Progenitor cell of endocrine pancreas (in vitro differentiated cells): ENCODE measurements at regions not wholly inside any gene's neighbourhood (a gene's known extent, or its start where the extent isn't known, plus 50 kb on each side); places are given as distances from the start of the nearest gene placed in this dataset.

Source experiments
- DNase-seq: peaks from one replicate; pipeline ENCODE4 v3.0.0; 2021; ENCODE audit warnings: low spot score; ENCODE audit not compliant: unreplicated experiment
- H3K27ac Mint-ChIP-seq: 2 replicates; pipeline ENCODE4 v1.8.0; 2021; ENCODE audit warnings: mild to moderate bottlenecking, moderate library complexity, mixed read lengths
- H3K27me3 Mint-ChIP-seq: 2 replicates; pipeline ENCODE4 v1.8.0; 2021; ENCODE audit warnings: mixed read lengths
- H3K36me3 Mint-ChIP-seq: 2 replicates; pipeline ENCODE4 v1.8.0; 2022; ENCODE audit warnings: mixed read lengths; ENCODE audit not compliant: insufficient read depth
- H3K4me1 Mint-ChIP-seq: 2 replicates; pipeline ENCODE4 v1.8.0; 2021; ENCODE audit warnings: low read depth, mixed read lengths
- H3K4me3 Mint-ChIP-seq: 2 replicates; pipeline ENCODE4 v1.8.0; 2021; ENCODE audit warnings: low read depth, mild to moderate bottlenecking, moderate library complexity, mixed read lengths
- H3K9me3 Mint-ChIP-seq: 2 replicates; pipeline ENCODE4 v1.8.0; 2021; ENCODE audit warnings: low read depth, mixed read lengths
- CTCF ChIP-seq: fragments of 200-600 bp; sonication (generic); IDR thresholded peaks from one replicate; pipeline ENCODE4 v1.5.0; 2021; ENCODE audit warnings: antibody characterized with exemption, mild to moderate bottlenecking; ENCODE audit not compliant: unreplicated experiment

- no peaks in the 10 kb centered on the region for H3K4me1 Mint-ChIP-seq
- H3K27ac Mint-ChIP-seq = no peak overlapping the region
Observed at GRCh38 chr6:141580988-141581552, 551.7 kb upstream of the GJE1 start.

GRCh38 chr6:141580131-141580530, 552.6 kb upstream of the GJE1 start:
- Mint-ChIP-seq H3K4me1 (peaks cover 3% of the 10 kb centered on the region), H3K4me3 (no peak overlapping the region), H3K36me3 (no peaks in the 10 kb centered on the region), H3K27ac (no peak overlapping the region), H3K27me3 (no peaks in the 10 kb centered on the region), H3K9me3 (no peaks in the 10 kb centered on the region)
- no peak for DNase-seq
- TF ChIP-seq CTCF = no peak

More at GRCh38 chr6:141580988-141581552, 551.7 kb upstream of the GJE1 start:
- no peak for DNase-seq
- Mint-ChIP-seq H3K27me3 (no peaks in the 10 kb centered on the region), H3K9me3 (no peaks in the 10 kb centered on the region), H3K36me3 (no peaks in the 10 kb centered on the region), H3K4me3 (no peak overlapping the region)
- TF ChIP-seq CTCF = no peak

GRCh38 chr6:141576751-141577150, 556.0 kb upstream of the GJE1 start:
- peaks cover 3% of the 10 kb centered on the region for H3K4me1 Mint-ChIP-seq
- no peak for DNase-seq
- no peak overlapping the region for H3K4me3 Mint-ChIP-seq
- TF ChIP-seq CTCF = no peak
- H3K27ac Mint-ChIP-seq = no peak overlapping the region
- no peaks in the 10 kb centered on the region for H3K9me3 Mint-ChIP-seq
- H3K36me3 Mint-ChIP-seq = no peaks in the 10 kb centered on the region
- no peaks in the 10 kb centered on the region for H3K27me3 Mint-ChIP-seq

GRCh38 chr6:141562851-141563763, 569.6 kb upstream of the GJE1 start:
- peak; percentile 89 for TF ChIP-seq CTCF
- peak; percentile 23 for DNase-seq
- no peaks in the 10 kb centered on the region for H3K27me3 Mint-ChIP-seq
- H3K4me3 Mint-ChIP-seq = no peak overlapping the region
- H3K4me1 Mint-ChIP-seq = peaks cover 23% of the 10 kb centered on the region
- no peaks in the 10 kb centered on the region for H3K36me3 Mint-ChIP-seq
- no peaks in the 10 kb centered on the region for H3K9me3 Mint-ChIP-seq
- no peak overlapping the region for H3K27ac Mint-ChIP-seq

DNA sequence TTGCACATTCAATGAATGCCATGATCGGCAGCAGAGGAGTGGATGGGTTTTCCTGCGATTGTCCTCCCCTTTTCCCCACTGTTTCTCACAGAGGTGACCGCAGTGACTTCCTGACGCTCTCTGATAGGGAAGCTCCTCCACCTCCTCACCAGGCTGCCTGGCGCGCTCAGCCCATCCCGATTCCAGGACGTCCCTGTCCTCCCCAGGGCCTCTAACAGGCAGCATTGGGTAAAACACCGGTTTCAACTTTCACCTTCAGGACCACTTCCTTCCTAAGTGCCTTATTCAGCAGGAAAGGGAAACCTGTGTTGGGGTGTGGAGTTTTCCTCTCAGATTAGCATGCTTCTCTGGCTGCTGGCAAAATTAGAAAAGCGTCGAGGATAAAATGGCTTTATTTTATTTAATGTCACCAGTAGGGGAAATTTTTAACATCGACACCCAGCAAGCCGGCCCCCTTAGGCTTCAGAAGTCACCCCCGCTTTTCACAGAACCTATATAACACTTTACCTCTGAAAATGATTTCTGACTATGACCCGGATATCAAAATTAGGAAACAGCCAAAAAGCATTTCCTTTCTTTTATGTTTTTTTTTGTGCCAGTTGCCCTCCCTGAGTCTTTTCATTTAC, 570.4 kb upstream of the GJE1 start:
- TF ChIP-seq CTCF = no peak
- Mint-ChIP-seq H3K4me3 (peak overlapping the region; percentile 40), H3K27ac (peak overlapping the region; percentile 14), H3K27me3 (no peaks in the 10 kb centered on the region), H3K9me3 (no peaks in the 10 kb centered on the region), H3K36me3 (no peaks in the 10 kb centered on the region), H3K4me1 (peaks cover 23% of the 10 kb centered on the region)
- peak; percentile 9 for DNase-seq
